ENCODE measurements at regions not wholly inside any gene's neighbourhood (a gene's known extent, or its start where the extent isn't known, plus 50 kb on each side); places are given as distances from the start of the nearest gene placed in this dataset.

DNA sequence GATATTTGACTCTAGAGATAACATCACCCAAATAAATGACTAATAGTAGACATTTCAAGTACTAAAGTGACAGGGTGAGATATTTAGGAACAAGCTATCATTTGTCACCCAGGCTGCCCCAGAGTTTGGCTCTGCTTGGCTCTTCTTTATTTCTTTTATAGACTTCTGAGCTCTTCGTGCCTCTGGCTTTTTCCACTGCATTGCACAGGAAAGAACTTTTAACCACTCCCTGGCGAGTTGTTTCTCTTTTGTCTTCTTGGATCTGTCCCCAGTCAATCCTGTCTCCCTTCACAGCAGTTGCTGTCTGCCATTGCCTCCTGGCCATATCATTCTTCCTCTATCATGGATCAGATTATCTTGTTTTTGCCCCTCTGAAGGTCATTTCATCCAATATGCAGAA lies 339.2 kb upstream of the DCBLD2 start:
- Histone ChIP-seq H3K79me2 (ENCODE audit: insufficient read depth, low read depth, low read length) (no peaks in the 10 kb centered on the region), H3K36me3 (ENCODE audit: insufficient read depth, low read length) (no peaks in the 10 kb centered on the region), H3K9me3 (ENCODE audit: low read length) (no peaks in the 10 kb centered on the region), H3K27ac (ENCODE audit: low read depth, low read length, poor library complexity, severe bottlenecking) (no peak overlapping the region), H3K4me2 (ENCODE audit: low read length) (no peak overlapping the region), H4K20me1 (ENCODE audit: insufficient read depth, low read length) (no peaks in the 10 kb centered on the region), H2AFZ (ENCODE audit: low read length) (no peak overlapping the region), H3K4me3 (ENCODE audit: low read depth, low read length, poor library complexity, severe bottlenecking) (no peak overlapping the region), H3K9me2 (ENCODE audit: insufficient read depth, low read length) (no peaks in the 10 kb centered on the region), H3K4me1 (ENCODE audit: insufficient read depth, low read length, poor library complexity, severe bottlenecking) (no peaks in the 10 kb centered on the region)
- TF ChIP-seq EZH2phosphoT487 (IDR thresholded peaks at IDR 0.05; ENCODE audit: borderline replicate concordance, low read depth, low read length) = no peak
- TF ChIP-seq, protein P1, sequence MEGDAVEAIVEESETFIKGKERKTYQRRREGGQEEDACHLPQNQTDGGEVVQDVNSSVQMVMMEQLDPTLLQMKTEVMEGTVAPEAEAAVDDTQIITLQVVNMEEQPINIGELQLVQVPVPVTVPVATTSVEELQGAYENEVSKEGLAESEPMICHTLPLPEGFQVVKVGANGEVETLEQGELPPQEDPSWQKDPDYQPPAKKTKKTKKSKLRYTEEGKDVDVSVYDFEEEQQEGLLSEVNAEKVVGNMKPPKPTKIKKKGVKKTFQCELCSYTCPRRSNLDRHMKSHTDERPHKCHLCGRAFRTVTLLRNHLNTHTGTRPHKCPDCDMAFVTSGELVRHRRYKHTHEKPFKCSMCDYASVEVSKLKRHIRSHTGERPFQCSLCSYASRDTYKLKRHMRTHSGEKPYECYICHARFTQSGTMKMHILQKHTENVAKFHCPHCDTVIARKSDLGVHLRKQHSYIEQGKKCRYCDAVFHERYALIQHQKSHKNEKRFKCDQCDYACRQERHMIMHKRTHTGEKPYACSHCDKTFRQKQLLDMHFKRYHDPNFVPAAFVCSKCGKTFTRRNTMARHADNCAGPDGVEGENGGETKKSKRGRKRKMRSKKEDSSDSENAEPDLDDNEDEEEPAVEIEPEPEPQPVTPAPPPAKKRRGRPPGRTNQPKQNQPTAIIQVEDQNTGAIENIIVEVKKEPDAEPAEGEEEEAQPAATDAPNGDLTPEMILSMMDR (conservative IDR thresholded peaks at IDR 0.05; ENCODE audit: low read length) = no peak
- BruUV-seq (replicated peaks) = no TSS peak
- no peak for DNase-seq (ENCODE audit: low spot score)
- ChIA-PET POLR2A (no interaction called here), CTCF (ENCODE audit: unreplicated experiment) (no interaction called here)
- intact Hi-C loops (cut with micrococcal nuclease; ENCODE audit: unreplicated experiment) = no loop called here

DNA sequence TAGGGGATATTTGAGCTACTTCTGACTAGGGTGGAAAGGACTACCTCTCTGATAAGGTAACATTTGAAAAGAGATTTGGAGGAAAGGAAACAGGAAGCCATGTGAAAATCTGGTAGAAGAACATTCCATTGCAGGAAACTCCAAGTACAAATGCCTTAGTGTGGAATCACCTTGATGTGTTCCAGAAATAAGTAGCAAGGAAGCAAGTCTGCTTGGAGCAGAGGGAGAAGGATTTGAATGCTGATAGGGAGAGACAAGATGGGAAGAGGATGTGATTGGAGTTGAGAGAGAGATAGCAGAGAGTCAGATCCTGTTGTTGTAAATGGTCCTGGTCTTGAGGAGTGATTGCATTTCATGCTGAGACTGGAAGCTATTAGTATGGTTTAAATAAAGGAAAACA lies 335.1 kb upstream of the DCBLD2 start:
- no peaks in the 10 kb centered on the region for H4K20me1 ChIP-seq (ENCODE audit: insufficient read depth, low read length)
- no TSS peak for BruUV-seq (replicated peaks)
- intact Hi-C loops (cut with micrococcal nuclease; ENCODE audit: unreplicated experiment) = no loop called here
- no peak for DNase-seq (ENCODE audit: low spot score)
- H3K9me2 ChIP-seq (ENCODE audit: insufficient read depth, low read length) = no peaks in the 10 kb centered on the region
- TF ChIP-seq EZH2phosphoT487 (IDR thresholded peaks at IDR 0.05; ENCODE audit: borderline replicate concordance, low read depth, low read length) = no peak
- TF ChIP-seq, protein P1 (conservative IDR thresholded peaks at IDR 0.05; ENCODE audit: low read length) = no peak
- no peak overlapping the region for H3K4me3 ChIP-seq (ENCODE audit: low read depth, low read length, poor library complexity, severe bottlenecking)
- H3K27ac ChIP-seq (ENCODE audit: low read depth, low read length, poor library complexity, severe bottlenecking) = no peak overlapping the region
- no peak overlapping the region for H2AFZ ChIP-seq (ENCODE audit: low read length)
- CTCF ChIA-PET (ENCODE audit: unreplicated experiment) = no interaction called here
- no peaks in the 10 kb centered on the region for H3K4me1 ChIP-seq (ENCODE audit: insufficient read depth, low read length, poor library complexity, severe bottlenecking)
- H3K36me3 ChIP-seq (ENCODE audit: insufficient read depth, low read length) = no peaks in the 10 kb centered on the region
- no peaks in the 10 kb centered on the region for H3K79me2 ChIP-seq (ENCODE audit: insufficient read depth, low read depth, low read length)
- no peak overlapping the region for H3K4me2 ChIP-seq (ENCODE audit: low read length)
- POLR2A ChIA-PET = interaction anchor here (1.4 kb wide), 1 partner anchor 31 kb away, joined by 4 read pairs; no protein-coding TSS in a partner anchor
- no peaks in the 10 kb centered on the region for H3K9me3 ChIP-seq (ENCODE audit: low read length)

DNA sequence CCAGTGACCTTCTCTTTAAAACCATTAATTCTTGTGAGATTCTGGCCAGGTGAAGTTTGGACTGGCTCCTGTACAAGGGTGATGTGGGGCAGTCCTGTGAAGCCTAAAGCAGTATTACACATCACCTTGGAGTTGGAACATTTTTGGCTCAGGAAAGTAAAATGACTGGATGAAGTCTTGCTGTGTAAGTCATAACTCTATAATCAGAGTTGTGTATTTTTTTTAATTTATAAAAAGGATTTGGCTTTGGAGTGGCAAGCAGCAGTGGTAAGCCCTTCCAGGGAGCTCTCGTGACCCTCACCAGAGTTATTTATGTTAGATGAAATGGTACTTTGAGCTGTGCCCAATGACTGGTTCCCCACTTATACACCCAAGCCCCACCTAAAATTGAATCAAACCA lies 331.2 kb upstream of the DCBLD2 start:
- no TSS peak for BruUV-seq (replicated peaks)
- no peak overlapping the region for H2AFZ ChIP-seq (ENCODE audit: low read length)

More for the DNA sequence above, 331.2 kb upstream of the DCBLD2 start:
- Histone ChIP-seq H3K4me1 (ENCODE audit: insufficient read depth, low read length, poor library complexity, severe bottlenecking) (no peaks in the 10 kb centered on the region), H3K4me2 (ENCODE audit: low read length) (no peak overlapping the region), H3K9me3 (ENCODE audit: low read length) (no peaks in the 10 kb centered on the region), H3K36me3 (ENCODE audit: insufficient read depth, low read length) (no peaks in the 10 kb centered on the region), H4K20me1 (ENCODE audit: insufficient read depth, low read length) (no peaks in the 10 kb centered on the region), H3K9me2 (ENCODE audit: insufficient read depth, low read length) (no peaks in the 10 kb centered on the region), H3K79me2 (ENCODE audit: insufficient read depth, low read depth, low read length) (no peaks in the 10 kb centered on the region), H3K4me3 (ENCODE audit: low read depth, low read length, poor library complexity, severe bottlenecking) (no peak overlapping the region), H3K27ac (ENCODE audit: low read depth, low read length, poor library complexity, severe bottlenecking) (no peak overlapping the region)
- intact Hi-C loops (cut with micrococcal nuclease; ENCODE audit: unreplicated experiment) = no loop called here
- no peak for DNase-seq (ENCODE audit: low spot score)
- TF ChIP-seq, protein P1 (conservative IDR thresholded peaks at IDR 0.05; ENCODE audit: low read length) = no peak
- POLR2A ChIA-PET = no interaction called here
- CTCF ChIA-PET (ENCODE audit: unreplicated experiment) = no interaction called here
